Liver (tissue), 3 donors: ENCODE measurements at regions not wholly inside any gene's neighbourhood (a gene's known extent, or its start where the extent isn't known, plus 50 kb on each side); places are given as distances from the start of the nearest gene placed in this dataset.

Experiments used
- FOXA2 ChIP-seq: IDR thresholded peaks from 2 replicates; pipeline ENCODE4 v1.6.1; 2016; ENCODE audit warnings: antibody characterized with exemption
- GABPA ChIP-seq, 2 donors: IDR thresholded peaks in 1 of 2; conservative IDR thresholded peaks in 1 of 2; 2 replicates each; pipeline ENCODE4 v1.6.1; 2016; ENCODE audit warnings: antibody characterized with exemption in 2 of 2, mild to moderate bottlenecking in 1 of 2, moderate library complexity in 1 of 2
- HNF4A ChIP-seq, 2 donors: conservative IDR thresholded peaks; 2 replicates each; pipeline ENCODE4 v1.6.1; 2016; ENCODE audit warnings: antibody characterized with exemption in 2 of 2, mild to moderate bottlenecking in 2 of 2
- JUND ChIP-seq, 2 donors: IDR thresholded peaks; 2 replicates each; pipeline ENCODE4 v1.6.1; 2016; ENCODE audit warnings: antibody characterized with exemption in 2 of 2
- RAD21 ChIP-seq, 2 donors: IDR thresholded peaks; 2 replicates each; pipeline ENCODE4 v1.6.1; 2016; ENCODE audit warnings: antibody characterized with exemption in 2 of 2, mild to moderate bottlenecking in 2 of 2
- SP1 ChIP-seq: IDR thresholded peaks from 2 replicates; pipeline ENCODE4 v1.6.1; 2018; ENCODE audit warnings: antibody characterized with exemption, mild to moderate bottlenecking
- TAF1 ChIP-seq: conservative IDR thresholded peaks from 2 replicates; pipeline ENCODE4 v1.6.1; 2016; ENCODE audit warnings: antibody characterized with exemption, mild to moderate bottlenecking
- YY1 ChIP-seq: IDR thresholded peaks from 2 replicates; pipeline ENCODE4 v1.6.1; 2016; ENCODE audit warnings: antibody characterized with exemption, mild to moderate bottlenecking
- TF ChIP-seq, protein P1 (sequence below): fragments of 150-350 bp; IDR thresholded peaks from 2 replicates; pipeline ENCODE4 v1.5.1; 2017; ENCODE audit warnings: improper control_type of control experiment, low read depth, low read length; ENCODE audit not compliant: missing input control
- TF ChIP-seq, protein P2 (sequence below): IDR thresholded peaks from 2 replicates; pipeline ENCODE4 v1.6.1; 2016; ENCODE audit warnings: antibody characterized with exemption
- donor health status: healthy.
- donor health status: healthy.

DNA sequence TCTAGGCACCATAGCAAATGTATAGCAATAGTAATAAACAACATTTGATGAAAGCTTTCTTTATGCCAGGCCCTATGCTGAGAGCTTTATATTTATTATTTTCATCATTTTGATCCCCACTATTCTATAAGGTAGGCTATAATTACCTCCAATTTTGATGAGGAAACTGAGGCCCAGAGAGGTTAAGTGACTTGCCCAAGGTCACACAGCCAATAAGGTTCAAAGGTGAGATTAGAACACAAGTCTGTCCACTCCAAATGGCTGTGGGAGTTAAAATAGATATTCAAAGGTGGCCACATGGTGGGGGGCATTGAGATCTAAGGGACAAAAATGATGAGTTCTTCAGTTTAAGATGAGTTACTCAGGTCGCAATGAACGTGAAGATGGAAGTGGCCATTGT, 269.9 kb downstream of the BMP7 start:
- TF ChIP-seq, protein P1, sequence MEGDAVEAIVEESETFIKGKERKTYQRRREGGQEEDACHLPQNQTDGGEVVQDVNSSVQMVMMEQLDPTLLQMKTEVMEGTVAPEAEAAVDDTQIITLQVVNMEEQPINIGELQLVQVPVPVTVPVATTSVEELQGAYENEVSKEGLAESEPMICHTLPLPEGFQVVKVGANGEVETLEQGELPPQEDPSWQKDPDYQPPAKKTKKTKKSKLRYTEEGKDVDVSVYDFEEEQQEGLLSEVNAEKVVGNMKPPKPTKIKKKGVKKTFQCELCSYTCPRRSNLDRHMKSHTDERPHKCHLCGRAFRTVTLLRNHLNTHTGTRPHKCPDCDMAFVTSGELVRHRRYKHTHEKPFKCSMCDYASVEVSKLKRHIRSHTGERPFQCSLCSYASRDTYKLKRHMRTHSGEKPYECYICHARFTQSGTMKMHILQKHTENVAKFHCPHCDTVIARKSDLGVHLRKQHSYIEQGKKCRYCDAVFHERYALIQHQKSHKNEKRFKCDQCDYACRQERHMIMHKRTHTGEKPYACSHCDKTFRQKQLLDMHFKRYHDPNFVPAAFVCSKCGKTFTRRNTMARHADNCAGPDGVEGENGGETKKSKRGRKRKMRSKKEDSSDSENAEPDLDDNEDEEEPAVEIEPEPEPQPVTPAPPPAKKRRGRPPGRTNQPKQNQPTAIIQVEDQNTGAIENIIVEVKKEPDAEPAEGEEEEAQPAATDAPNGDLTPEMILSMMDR: no peak
- no peak for TF ChIP-seq YY1
- TF ChIP-seq FOXA2: no peak
- TF ChIP-seq JUND (IDR thresholded peaks at IDR 0.05): no peak
- TF ChIP-seq, protein P2, sequence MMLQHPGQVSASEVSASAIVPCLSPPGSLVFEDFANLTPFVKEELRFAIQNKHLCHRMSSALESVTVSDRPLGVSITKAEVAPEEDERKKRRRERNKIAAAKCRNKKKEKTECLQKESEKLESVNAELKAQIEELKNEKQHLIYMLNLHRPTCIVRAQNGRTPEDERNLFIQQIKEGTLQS: no peak
- TF ChIP-seq GABPA (IDR thresholded peaks at IDR 0.05 in 1 of 2, conservative IDR thresholded peaks at IDR 0.05 in 1 of 2): no peak
- TF ChIP-seq SP1: no peak
- no peak for TF ChIP-seq TAF1
- no peak for TF ChIP-seq RAD21 (IDR thresholded peaks at IDR 0.05)
- no peak for TF ChIP-seq HNF4A (conservative IDR thresholded peaks at IDR 0.05)
